ENCODE measurements at regions not wholly inside any gene's neighbourhood (a gene's known extent, or its start where the extent isn't known, plus 50 kb on each side); places are given as distances from the start of the nearest gene placed in this dataset.

GRCh38 chr2:200022511-200022910, 67.1 kb downstream of the MAIP1 start:
- Histone ChIP-seq H3K27ac (ENCODE audit: low read length) (no peak overlapping the region), H3K27me3 (ENCODE audit: control insufficient read depth, insufficient read depth, low read length) (no peaks in the 10 kb centered on the region), H3K36me3 (ENCODE audit: control insufficient read depth, insufficient read depth, low read length) (no peaks in the 10 kb centered on the region), H3K4me1 (ENCODE audit: control insufficient read depth, insufficient read depth, low read length) (no peaks in the 10 kb centered on the region), H3K9me3 (ENCODE audit: control insufficient read depth, insufficient read depth, low read depth, low read length) (no peaks in the 10 kb centered on the region), H3K4me3 (ENCODE audit: low read depth in 2 of 2, low read length in 2 of 2) (no peak overlapping the region)
- no TSS peak for BruUV-seq (replicated peaks)
- in situ Hi-C loops (cut with HindIII; ENCODE audit: low pct_unique_long_range_greater_than_20kb, low sequenced_read_pairs) (no loop called here), intact Hi-C loops (cut with micrococcal nuclease; ENCODE audit: unreplicated experiment) (no loop called here)
- TF ChIP-seq SIN3A (IDR thresholded peaks at IDR 0.05; ENCODE audit: borderline replicate concordance, insufficient read depth, low read depth, low read length) (no peak), TCF7L2 (IDR thresholded peaks at IDR 0.05; ENCODE audit: low read depth, low read length) (no peak), CTCF (IDR thresholded peaks at IDR 0.05) (no peak), POLR2AphosphoS5 (IDR thresholded peaks at IDR 0.05; ENCODE audit: low read depth, low read length) (no peak), REST (IDR thresholded peaks at IDR 0.05; ENCODE audit: insufficient read depth in 1 of 2, low read depth in 2 of 2, low read length in 1 of 2) (no peak)
- POLR2A ChIA-PET = no interaction called here
- DNase-seq (ENCODE audit: low read depth, low spot score) = no peak
- CTCF ChIA-PET = no interaction called here
- ATAC-seq = no peak

GRCh38 chr2:200023570-200023969, 68.2 kb downstream of the MAIP1 start:
- in situ Hi-C loops (cut with HindIII; ENCODE audit: low pct_unique_long_range_greater_than_20kb, low sequenced_read_pairs) = no loop called here
- no TSS peak for BruUV-seq (replicated peaks)
- Histone ChIP-seq H3K27ac (ENCODE audit: low read length) (no peak overlapping the region), H3K9me3 (ENCODE audit: control insufficient read depth, insufficient read depth, low read depth, low read length) (no peaks in the 10 kb centered on the region), H3K4me1 (ENCODE audit: control insufficient read depth, insufficient read depth, low read length) (no peaks in the 10 kb centered on the region), H3K36me3 (ENCODE audit: control insufficient read depth, insufficient read depth, low read length) (no peaks in the 10 kb centered on the region), H3K27me3 (ENCODE audit: control insufficient read depth, insufficient read depth, low read length) (no peaks in the 10 kb centered on the region), H3K4me3 (ENCODE audit: low read depth in 2 of 2, low read length in 2 of 2) (no peak overlapping the region)
- intact Hi-C loops (cut with micrococcal nuclease; ENCODE audit: unreplicated experiment) = no loop called here
- no peak for TF ChIP-seq TCF7L2 (IDR thresholded peaks at IDR 0.05; ENCODE audit: low read depth, low read length)
- CTCF ChIA-PET = no interaction called here
- DNase-seq (ENCODE audit: low read depth, low spot score) = no peak
- no peak for ATAC-seq
- POLR2A ChIA-PET = no interaction called here

GRCh38 chr2:200025717-200026116, 70.3 kb downstream of the MAIP1 start:
- no peak for TF ChIP-seq REST (IDR thresholded peaks at IDR 0.05; ENCODE audit: insufficient read depth in 1 of 2, low read depth in 2 of 2, low read length in 1 of 2)
- no peak for TF ChIP-seq SIN3A (IDR thresholded peaks at IDR 0.05; ENCODE audit: borderline replicate concordance, insufficient read depth, low read depth, low read length)
- TF ChIP-seq CTCF (IDR thresholded peaks at IDR 0.05) = no peak
- TF ChIP-seq TCF7L2 (IDR thresholded peaks at IDR 0.05; ENCODE audit: low read depth, low read length) = no peak
- no peak for TF ChIP-seq POLR2AphosphoS5 (IDR thresholded peaks at IDR 0.05; ENCODE audit: low read depth, low read length)
- H3K4me3 ChIP-seq (ENCODE audit: low read depth in 2 of 2, low read length in 2 of 2) = no peak overlapping the region
- ChIA-PET POLR2A (no interaction called here), CTCF (interaction anchor here (0.7 kb wide), 1 partner anchor 54 kb away, joined by 3 read pairs; no protein-coding TSS in a partner anchor)
- no peak for DNase-seq (ENCODE audit: low read depth, low spot score)
- BruUV-seq (replicated peaks) = no TSS peak
- H3K36me3 ChIP-seq (ENCODE audit: control insufficient read depth, insufficient read depth, low read length) = no peaks in the 10 kb centered on the region
- intact Hi-C loops (cut with micrococcal nuclease; ENCODE audit: unreplicated experiment) (no loop called here), in situ Hi-C loops (cut with HindIII; ENCODE audit: low pct_unique_long_range_greater_than_20kb, low sequenced_read_pairs) (no loop called here)
- no peaks in the 10 kb centered on the region for H3K4me1 ChIP-seq (ENCODE audit: control insufficient read depth, insufficient read depth, low read length)
- no peaks in the 10 kb centered on the region for H3K9me3 ChIP-seq (ENCODE audit: control insufficient read depth, insufficient read depth, low read depth, low read length)
- H3K27ac ChIP-seq (ENCODE audit: low read length) = no peak overlapping the region
- no peaks in the 10 kb centered on the region for H3K27me3 ChIP-seq (ENCODE audit: control insufficient read depth, insufficient read depth, low read length)
- ATAC-seq = no peak
